ENCODE measurements at regions not wholly inside any gene's neighbourhood (a gene's known extent, or its start where the extent isn't known, plus 50 kb on each side); places are given as distances from the start of the nearest gene placed in this dataset.

DNA sequence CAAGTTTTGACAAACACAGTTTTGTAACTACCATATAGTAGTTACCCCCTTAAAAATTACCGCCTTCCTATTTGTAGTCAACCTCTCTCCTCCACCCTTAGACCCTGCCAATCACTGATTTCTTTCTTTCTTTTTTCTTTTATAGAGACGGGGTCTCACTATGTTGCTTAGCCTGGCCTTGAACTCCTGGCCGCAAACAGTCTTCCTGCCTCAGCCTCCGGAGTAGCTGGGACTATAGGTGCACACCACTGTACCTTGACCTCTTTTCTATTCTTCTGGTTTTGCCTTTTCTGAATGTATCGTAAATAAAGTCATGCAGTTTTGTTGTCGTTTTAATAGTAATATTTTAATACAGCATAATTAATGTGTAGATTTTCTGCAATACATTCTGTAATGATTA, 460.3 kb downstream of the EPM2A start (continued):
- 0 out of 2 replicates have a peak, but pooled peaks have one; percentile 17 for TF ChIP-seq ARID5B (CRISPR knock-in tag; IDR thresholded peaks at IDR 0.05)
- TF ChIP-seq ZNF710 (CRISPR knock-in tag; IDR thresholded peaks at IDR 0.05; ENCODE audit: borderline replicate concordance) = peak; percentile 70; the same call in 1 of the 2 replicates
- no peak for TF ChIP-seq ZNF383 (CRISPR knock-in tag; IDR thresholded peaks at IDR 0.05; ENCODE audit: borderline replicate concordance)
- TF ChIP-seq, protein P1, sequence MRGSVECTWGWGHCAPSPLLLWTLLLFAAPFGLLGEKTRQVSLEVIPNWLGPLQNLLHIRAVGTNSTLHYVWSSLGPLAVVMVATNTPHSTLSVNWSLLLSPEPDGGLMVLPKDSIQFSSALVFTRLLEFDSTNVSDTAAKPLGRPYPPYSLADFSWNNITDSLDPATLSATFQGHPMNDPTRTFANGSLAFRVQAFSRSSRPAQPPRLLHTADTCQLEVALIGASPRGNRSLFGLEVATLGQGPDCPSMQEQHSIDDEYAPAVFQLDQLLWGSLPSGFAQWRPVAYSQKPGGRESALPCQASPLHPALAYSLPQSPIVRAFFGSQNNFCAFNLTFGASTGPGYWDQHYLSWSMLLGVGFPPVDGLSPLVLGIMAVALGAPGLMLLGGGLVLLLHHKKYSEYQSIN (CRISPR knock-in tag; IDR thresholded peaks at IDR 0.05; ENCODE audit: borderline replicate concordance) = no peak
- no peak for TF ChIP-seq ZNF547 (CRISPR knock-in tag; IDR thresholded peaks at IDR 0.05)
- peak; percentile 88 for TF ChIP-seq ZNF7 (CRISPR knock-in tag; IDR thresholded peaks at IDR 0.05)
- TF ChIP-seq NCOA2 (CRISPR knock-in tag; IDR thresholded peaks at IDR 0.05) = peak; percentile 13; the same call in 1 of the 2 replicates
- TF ChIP-seq FOXO4 (CRISPR knock-in tag; conservative IDR thresholded peaks at IDR 0.05) = no peak
- no peak for TF ChIP-seq ELF1 (CRISPR knock-in tag; IDR thresholded peaks at IDR 0.05)
- TF ChIP-seq ZNF138 (CRISPR knock-in tag; IDR thresholded peaks at IDR 0.05; ENCODE audit: low read depth) = no peak
- TF ChIP-seq ZNF563 (CRISPR knock-in tag; IDR thresholded peaks at IDR 0.05) = no peak
- no peak for TF ChIP-seq SP140L (CRISPR knock-in tag; IDR thresholded peaks at IDR 0.05; ENCODE audit: borderline replicate concordance)

All from HepG2 (cell line).